SK-N-SH treated with all-trans-retinoic acid at 6 μM for 48 hours (cell line): ENCODE measurements at regions not wholly inside any gene's neighbourhood (a gene's known extent, or its start where the extent isn't known, plus 50 kb on each side); places are given as distances from the start of the nearest gene placed in this dataset.

Experiments
- ATAC-seq: fragments of 200-7000 bp; cut with Tn5 transposase; 3 replicates; pipeline ENCODE4 v1.9.1; 2020; ENCODE audit warnings: mild to moderate bottlenecking, moderate library complexity
- ARNTL ChIP-seq: fragments of 450-650 bp; formaldehyde crosslinking; IDR thresholded peaks from 2 replicates; pipeline ENCODE4 v1.5.0; 2020; ENCODE audit warnings: low read depth, mild to moderate bottlenecking, moderate library complexity, borderline replicate concordance
- BACH2 ChIP-seq: fragments of 250-450 bp; sonication (Bioruptor Pico); IDR thresholded peaks from 2 replicates; pipeline ENCODE4 v1.9.0; 2021; ENCODE audit warnings: mild to moderate bottlenecking, borderline replicate concordance
- CREB5 ChIP-seq: fragments of 250-450 bp; sonication (Bioruptor Pico); IDR thresholded peaks from 2 replicates; pipeline ENCODE4 v1.5.1; 2020; ENCODE audit warnings: low read depth, mild to moderate bottlenecking, moderate library complexity
- CSDC2 ChIP-seq: fragments of 250-450 bp; sonication (Bioruptor Pico); IDR thresholded peaks from 2 replicates; pipeline ENCODE4 v1.5.0; 2020; ENCODE audit warnings: mild to moderate bottlenecking, moderate library complexity
- ESRRG ChIP-seq: fragments of 250-450 bp; sonication (Bioruptor Pico); IDR thresholded peaks from 2 replicates; pipeline ENCODE4 v1.6.1; 2021; ENCODE audit warnings: mild to moderate bottlenecking
- GLIS3 ChIP-seq: fragments of 250-450 bp; sonication (Bioruptor Pico); IDR thresholded peaks from 2 replicates; pipeline ENCODE4 v1.5.0; 2020; ENCODE audit warnings: mild to moderate bottlenecking, moderate library complexity
- ISL1 ChIP-seq: fragments of 250-450 bp; sonication (Bioruptor Pico); IDR thresholded peaks from 2 replicates; pipeline ENCODE4 v2.1.2; 2022; ENCODE audit warnings: mild to moderate bottlenecking, moderate library complexity
- OSR1 ChIP-seq: fragments of 250-450 bp; sonication (Bioruptor Pico); IDR thresholded peaks from 2 replicates; pipeline ENCODE4 v1.8.0; 2022; ENCODE audit warnings: moderate library complexity, mild to moderate bottlenecking, inconsistent platforms
- PATZ1 ChIP-seq: fragments of 250-450 bp; sonication (Bioruptor Pico); IDR thresholded peaks from 2 replicates; pipeline ENCODE4 v1.8.0; 2020; ENCODE audit warnings: mild to moderate bottlenecking, moderate library complexity, borderline replicate concordance
- PPARA ChIP-seq: fragments of 250-450 bp; sonication (Bioruptor Pico); IDR thresholded peaks from 2 replicates; pipeline ENCODE4 v1.5.0; 2020; ENCODE audit warnings: mild to moderate bottlenecking, borderline replicate concordance
- RARB ChIP-seq: fragments of 250-450 bp; sonication (Bioruptor Pico); IDR thresholded peaks from 2 replicates; pipeline ENCODE4 v1.8.0; 2021; ENCODE audit warnings: mild to moderate bottlenecking, moderate library complexity
- SNAI2 ChIP-seq: fragments of 250-450 bp; sonication (Bioruptor Pico); IDR thresholded peaks from 2 replicates; pipeline ENCODE4 v1.5.0; 2020; ENCODE audit warnings: mild to moderate bottlenecking, moderate library complexity
- TOX ChIP-seq: fragments of 250-450 bp; sonication (Bioruptor Pico); IDR thresholded peaks from 2 replicates; pipeline ENCODE4 v1.8.0; 2021; ENCODE audit warnings: mild to moderate bottlenecking, moderate library complexity, borderline replicate concordance
- TSHZ2 ChIP-seq: fragments of 250-450 bp; sonication (Bioruptor Pico); IDR thresholded peaks from 2 replicates; pipeline ENCODE4 v1.5.0; 2020; ENCODE audit warnings: mild to moderate bottlenecking, moderate library complexity
- ZC3H10 ChIP-seq: fragments of 250-450 bp; sonication (Bioruptor Pico); IDR thresholded peaks from 2 replicates; pipeline ENCODE4 v1.5.1; 2021; ENCODE audit warnings: mild to moderate bottlenecking, moderate library complexity
- ZFP3 ChIP-seq: fragments of 250-450 bp; sonication (Bioruptor Pico); IDR thresholded peaks from 2 replicates; pipeline ENCODE4 v1.5.0; 2020; ENCODE audit warnings: mild to moderate bottlenecking, moderate library complexity
- ZFP30 ChIP-seq: fragments of 450-650 bp; formaldehyde crosslinking; IDR thresholded peaks from 2 replicates; pipeline ENCODE4 v1.5.0; 2022; ENCODE audit warnings: mild to moderate bottlenecking, moderate library complexity
- ZNF565 ChIP-seq: fragments of 450-650 bp; formaldehyde crosslinking; conservative IDR thresholded peaks from 2 replicates; pipeline ENCODE4 v1.5.0; 2020; ENCODE audit warnings: low read depth, mild to moderate bottlenecking, moderate library complexity
- ZNF70 ChIP-seq: fragments of 450-650 bp; formaldehyde crosslinking; IDR thresholded peaks from 2 replicates; pipeline ENCODE4 v1.5.0; 2020; ENCODE audit warnings: mild to moderate bottlenecking, moderate library complexity
- ZNF8 ChIP-seq: fragments of 450-650 bp; formaldehyde crosslinking; IDR thresholded peaks from 2 replicates; pipeline ENCODE4 v1.5.0; 2020; ENCODE audit warnings: mild to moderate bottlenecking, moderate library complexity
- TF ChIP-seq, protein P1 (sequence below): fragments of 250-450 bp; sonication (Bioruptor Pico); IDR thresholded peaks from 2 replicates; pipeline ENCODE4 v1.8.0; 2021; ENCODE audit warnings: low read depth, mild to moderate bottlenecking, moderate library complexity, borderline replicate concordance

GRCh38 chr3:139803294-139803693, 125.5 kb upstream of the NMNAT3 start:
- TF ChIP-seq CREB5 (no peak), ZC3H10 (CRISPR knock-in tag) (no peak), RARB (no peak), ZNF8 (no peak), ZNF565 (CRISPR knock-in tag) (no peak), PATZ1 (CRISPR knock-in tag) (no peak), ESRRG (no peak), BACH2 (no peak), SNAI2 (CRISPR knock-in tag) (no peak), ZFP3 (CRISPR knock-in tag) (no peak), CSDC2 (no peak), TSHZ2 (CRISPR knock-in tag) (no peak), PPARA (CRISPR knock-in tag) (no peak), TOX (no peak), ISL1 (CRISPR knock-in tag) (no peak), GLIS3 (CRISPR knock-in tag) (no peak), ZFP30 (CRISPR knock-in tag) (no peak), OSR1 (CRISPR knock-in tag) (no peak)
- TF ChIP-seq, protein P1, sequence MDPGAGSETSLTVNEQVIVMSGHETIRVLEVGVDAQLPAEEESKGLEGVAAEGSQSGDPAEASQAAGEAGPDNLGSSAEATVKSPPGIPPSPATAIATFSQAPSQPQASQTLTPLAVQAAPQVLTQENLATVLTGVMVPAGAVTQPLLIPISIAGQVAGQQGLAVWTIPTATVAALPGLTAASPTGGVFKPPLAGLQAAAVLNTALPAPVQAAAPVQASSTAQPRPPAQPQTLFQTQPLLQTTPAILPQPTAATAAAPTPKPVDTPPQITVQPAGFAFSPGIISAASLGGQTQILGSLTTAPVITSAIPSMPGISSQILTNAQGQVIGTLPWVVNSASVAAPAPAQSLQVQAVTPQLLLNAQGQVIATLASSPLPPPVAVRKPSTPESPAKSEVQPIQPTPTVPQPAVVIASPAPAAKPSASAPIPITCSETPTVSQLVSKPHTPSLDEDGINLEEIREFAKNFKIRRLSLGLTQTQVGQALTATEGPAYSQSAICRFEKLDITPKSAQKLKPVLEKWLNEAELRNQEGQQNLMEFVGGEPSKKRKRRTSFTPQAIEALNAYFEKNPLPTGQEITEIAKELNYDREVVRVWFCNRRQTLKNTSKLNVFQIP (CRISPR knock-in tag) = no peak
- TF ChIP-seq, all 23 proteins: peak for 0
- ATAC-seq = no peak

GRCh38 chr3:139797724-139798343, 120.1 kb upstream of the NMNAT3 start:
- TF ChIP-seq SNAI2 (CRISPR knock-in tag) (no peak), CREB5 (no peak), ISL1 (CRISPR knock-in tag) (no peak)
- TF ChIP-seq, all 23 proteins: peak for 0
- no peak for ATAC-seq

DNA sequence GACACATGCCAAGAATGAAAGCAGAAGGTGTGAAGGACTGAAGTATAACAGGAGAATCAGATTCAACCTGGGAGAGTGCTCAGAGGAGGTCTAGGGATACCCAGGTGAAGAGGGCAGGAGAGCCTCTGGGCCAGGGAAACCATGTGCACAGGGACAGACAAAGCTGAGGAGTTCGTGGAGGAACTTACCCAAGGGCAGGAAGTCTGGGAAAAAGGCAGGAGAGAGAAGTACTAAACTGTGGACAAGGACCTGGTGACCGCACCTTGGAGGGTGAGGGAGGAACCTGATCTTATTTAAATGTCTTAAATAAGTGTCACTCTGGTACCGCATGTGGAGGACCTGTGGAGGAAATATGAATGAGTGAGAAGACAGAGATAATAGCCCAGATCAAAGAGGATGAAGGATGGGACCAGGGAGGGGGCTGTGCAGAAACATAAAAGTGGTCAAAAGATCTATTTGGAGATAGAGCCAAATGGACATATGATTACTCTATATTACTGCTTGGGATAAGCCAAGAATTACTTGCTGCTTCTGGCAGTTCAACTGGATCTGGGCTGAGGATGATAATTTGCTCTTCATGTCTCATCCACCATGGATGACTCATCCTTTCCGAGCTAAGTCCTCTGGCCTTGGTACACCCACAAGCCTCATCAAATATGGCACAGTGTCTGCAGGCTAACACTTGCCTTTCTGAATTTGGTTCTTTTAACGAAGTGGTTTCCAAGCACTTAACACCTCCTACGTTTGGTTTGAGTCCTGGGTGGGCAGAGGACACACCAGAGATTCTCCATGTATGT, 116.9 kb upstream of the NMNAT3 start:
- ATAC-seq = no peak
- TF ChIP-seq ISL1 (CRISPR knock-in tag) = no peak
- TF ChIP-seq ZNF8 = no peak
- TF ChIP-seq ZC3H10 (CRISPR knock-in tag) = no peak
- TF ChIP-seq ZNF70 (CRISPR knock-in tag) = no peak
- TF ChIP-seq, protein P1 (CRISPR knock-in tag) = no peak
- no peak for TF ChIP-seq ZNF565 (CRISPR knock-in tag)
- no peak for TF ChIP-seq ARNTL (CRISPR knock-in tag)
